GM19025 (cell line): ENCODE measurements at regions not wholly inside any gene's neighbourhood (a gene's known extent, or its start where the extent isn't known, plus 50 kb on each side); places are given as distances from the start of the nearest gene placed in this dataset.
"Not testable (repeated sequence)": the region's sequence is repeated elsewhere in the genome, so short reads cannot be mapped to it uniquely, and the experiment has no call there.

Source experiments
- ATAC-seq: cut with Tn5 transposase; IDR thresholded peaks from one replicate; pipeline ENCODE4 v1.9.1; 2021; ENCODE audit warnings: mild to moderate bottlenecking, low read depth, moderate library complexity; ENCODE audit not compliant: unreplicated experiment

GRCh38 chr4:100679926-100680325 is 162.1 kb upstream of the EMCN start:
- ATAC-seq: no peak

- ATAC-seq: no peak
Observed at GRCh38 chr4:100674976-100675375, 157.2 kb upstream of the EMCN start.

- no peak for ATAC-seq
Observed at GRCh38 chr4:100657187-100657586, 139.4 kb upstream of the EMCN start.

- ATAC-seq: no peak
Observed at GRCh38 chr4:100651499-100652175, 133.8 kb upstream of the EMCN start.

- ATAC-seq: no peak
Observed at GRCh38 chr4:100649417-100649816, 131.6 kb upstream of the EMCN start.

GRCh38 chr4:100644150-100644549 is 126.3 kb upstream of the EMCN start:
- no peak for ATAC-seq

GRCh38 chr4:100641336-100641735 is 123.5 kb upstream of the EMCN start:
- ATAC-seq: no peak

- no peak for ATAC-seq
Observed at GRCh38 chr4:100635899-100636298, 118.1 kb upstream of the EMCN start.

GRCh38 chr4:100633269-100633668 is 115.4 kb upstream of the EMCN start:
- ATAC-seq: no peak

GRCh38 chr4:100632163-100632562 is 114.3 kb upstream of the EMCN start:
- no peak for ATAC-seq

GRCh38 chr4:100631281-100631968 is 113.6 kb upstream of the EMCN start:
- no peak for ATAC-seq

GRCh38 chr4:100630341-100630740 is 112.5 kb upstream of the EMCN start:
- ATAC-seq: no peak

GRCh38 chr4:100609810-100610209 is 92.0 kb upstream of the EMCN start:
- no peak for ATAC-seq

- not testable (repeated sequence) for ATAC-seq
Observed at GRCh38 chr4:100608651-100609050, 90.8 kb upstream of the EMCN start.

GRCh38 chr4:100605144-100605543 is 87.3 kb upstream of the EMCN start:
- ATAC-seq: no peak

GRCh38 chr4:100593935-100594334 is 76.1 kb upstream of the EMCN start:
- no peak for ATAC-seq

GRCh38 chr4:100591161-100591876 is 73.5 kb upstream of the EMCN start:
- ATAC-seq: no peak

GRCh38 chr4:100590325-100590724 is 72.5 kb upstream of the EMCN start:
- ATAC-seq: no peak

- ATAC-seq: no peak
Observed at GRCh38 chr4:100588076-100588475, 70.3 kb upstream of the EMCN start.

GRCh38 chr4:100582146-100582545 is 64.3 kb upstream of the EMCN start:
- no peak for ATAC-seq

- ATAC-seq: no peak
Observed at GRCh38 chr4:100581337-100581736, 63.5 kb upstream of the EMCN start.

GRCh38 chr4:100576570-100576969 is 58.7 kb upstream of the EMCN start:
- no peak for ATAC-seq
